RKO (cell line): ENCODE measurements at regions not wholly inside any gene's neighbourhood (a gene's known extent, or its start where the extent isn't known, plus 50 kb on each side); places are given as distances from the start of the nearest gene placed in this dataset.
"Not testable (repeated sequence)": the region's sequence is repeated elsewhere in the genome, so short reads cannot be mapped to it uniquely, and the experiment has no call there.

Experiments
- DNase-seq: peaks from one replicate; pipeline ENCODE4 v3.0.0-alpha.2; 2016; ENCODE audit warnings: low spot score

- DNase-seq, result no peak
Observed at GRCh38 chr9:86491468-86492266, 137.5 kb upstream of the TUT7 start.

DNA sequence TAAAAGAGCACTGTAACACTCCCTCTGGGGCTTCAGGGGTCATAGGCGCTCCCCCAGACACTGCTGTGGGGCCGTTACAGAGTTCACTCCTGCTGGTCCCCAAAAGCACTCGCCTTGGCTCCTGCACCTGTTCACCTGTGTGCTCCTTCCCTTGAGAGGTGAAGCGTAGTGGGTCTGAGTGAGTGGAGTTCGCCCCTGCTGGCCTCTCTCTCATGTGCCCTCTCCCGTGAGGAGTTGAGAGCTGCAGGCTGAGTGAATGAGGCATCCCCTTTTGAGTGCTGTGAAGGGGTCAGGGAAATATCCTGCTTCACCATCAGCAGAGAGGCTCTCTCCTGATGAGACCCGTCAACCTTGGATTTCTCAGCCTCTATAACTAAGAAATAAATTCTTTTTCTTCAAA lies 134.6 kb upstream of the TUT7 start:
- no peak for DNase-seq

DNA sequence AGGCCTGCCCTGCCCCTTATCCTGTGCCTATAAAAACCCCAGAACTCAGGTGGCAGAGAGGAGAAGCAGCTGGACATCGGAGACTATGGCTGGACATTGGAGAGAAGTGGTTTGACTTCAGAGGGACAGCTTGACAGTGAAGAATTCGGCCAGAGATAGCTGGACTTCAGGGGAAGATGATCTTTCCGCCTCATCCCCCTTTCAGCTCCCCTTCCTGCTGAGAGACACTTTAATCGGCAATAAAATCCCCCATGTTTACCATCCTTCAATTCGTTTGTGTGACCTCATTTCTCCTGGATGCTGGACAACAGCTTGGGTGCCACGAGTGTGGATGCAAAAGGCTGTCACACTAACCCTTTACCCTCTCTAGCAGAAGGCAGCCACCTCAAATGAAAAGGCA lies 134.1 kb upstream of the TUT7 start:
- DNase-seq, result no peak

- DNase-seq, result no peak
Observed at GRCh38 chr9:86487838-86488233, 133.6 kb upstream of the TUT7 start.

DNA sequence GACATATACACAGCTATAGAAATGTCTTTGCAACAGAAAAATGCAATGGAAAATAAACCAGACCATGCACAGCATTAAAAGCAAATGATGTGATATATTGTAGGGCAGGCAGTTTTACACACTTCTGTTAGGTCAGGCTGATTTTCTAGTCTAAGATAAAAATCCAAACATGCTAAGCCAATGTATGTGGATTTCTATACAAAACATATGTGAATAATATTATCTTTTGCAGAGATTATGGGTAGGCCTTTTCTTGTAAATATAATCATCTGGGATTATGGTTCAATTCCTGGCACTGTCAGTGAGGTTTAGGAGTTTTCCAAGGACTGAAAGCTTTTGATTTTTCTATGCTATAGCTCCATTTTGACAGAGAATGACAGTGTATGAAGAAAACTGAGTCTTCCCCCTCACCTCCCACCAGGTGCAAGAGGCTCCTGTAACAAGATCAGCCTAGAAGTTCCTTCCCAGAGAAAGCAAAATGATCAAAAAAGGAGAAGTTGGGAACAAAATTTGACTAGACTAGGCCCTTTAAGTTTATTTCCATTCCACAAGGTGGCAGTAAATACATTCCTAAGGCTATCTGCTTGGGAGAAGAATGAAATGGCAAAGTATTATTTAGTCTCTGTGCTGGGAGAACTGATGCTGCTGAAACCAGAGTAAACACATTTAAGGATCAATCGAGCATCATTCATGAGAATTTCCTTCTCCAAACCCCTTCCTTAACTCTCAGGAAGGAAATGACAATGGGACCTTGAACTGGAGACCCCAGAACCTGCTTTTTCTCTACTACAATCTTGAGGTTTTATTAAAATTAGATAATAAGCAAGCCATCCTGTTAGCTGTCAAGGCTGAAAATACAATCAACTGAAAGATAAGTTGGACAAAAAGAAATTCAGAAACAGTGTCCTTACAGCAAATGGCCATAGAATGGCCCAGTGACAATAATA lies 133.0 kb upstream of the TUT7 start:
- peak; percentile 76 for DNase-seq

- peak; percentile 25 for DNase-seq
Observed at GRCh38 chr9:86485359-86485758, 131.1 kb upstream of the TUT7 start.

DNA sequence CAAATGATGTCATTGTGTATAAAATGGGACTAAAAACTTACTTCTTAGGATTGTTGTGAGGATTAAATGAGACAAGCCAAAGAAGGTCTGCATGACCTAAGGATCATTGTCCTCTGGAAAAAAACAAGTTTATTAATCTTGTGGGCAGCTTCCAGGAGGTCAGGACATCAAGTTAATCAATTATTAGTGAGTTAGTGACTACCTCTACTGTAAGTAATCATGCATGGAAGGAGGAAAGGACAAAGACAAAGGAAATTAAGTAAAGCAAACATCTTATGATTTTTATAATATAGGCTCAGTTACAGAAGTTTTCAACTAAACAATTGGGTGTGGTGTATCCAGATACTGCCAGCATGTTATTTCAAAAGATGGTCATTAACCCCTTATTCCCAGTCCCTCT lies 129.3 kb upstream of the TUT7 start:
- no peak for DNase-seq

DNA sequence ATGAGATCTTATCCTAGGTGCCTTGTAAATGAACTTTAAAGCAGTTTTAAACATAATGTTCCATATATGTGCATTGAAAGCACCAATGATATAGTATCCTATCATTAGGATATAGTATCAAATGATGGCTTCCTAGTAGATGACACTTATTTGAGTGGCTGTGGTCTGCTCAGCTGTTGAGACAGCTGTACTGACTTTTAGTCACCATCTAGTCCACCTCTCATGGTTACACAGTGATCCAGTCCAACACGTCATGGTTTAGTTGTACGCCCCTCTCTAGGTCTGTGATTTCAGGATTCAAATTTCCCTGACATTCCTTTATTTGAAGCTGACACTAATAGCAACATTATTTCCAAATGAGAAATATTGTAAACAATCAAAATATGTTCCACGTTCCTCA lies 127.3 kb upstream of the TUT7 start:
- no peak for DNase-seq

DNA sequence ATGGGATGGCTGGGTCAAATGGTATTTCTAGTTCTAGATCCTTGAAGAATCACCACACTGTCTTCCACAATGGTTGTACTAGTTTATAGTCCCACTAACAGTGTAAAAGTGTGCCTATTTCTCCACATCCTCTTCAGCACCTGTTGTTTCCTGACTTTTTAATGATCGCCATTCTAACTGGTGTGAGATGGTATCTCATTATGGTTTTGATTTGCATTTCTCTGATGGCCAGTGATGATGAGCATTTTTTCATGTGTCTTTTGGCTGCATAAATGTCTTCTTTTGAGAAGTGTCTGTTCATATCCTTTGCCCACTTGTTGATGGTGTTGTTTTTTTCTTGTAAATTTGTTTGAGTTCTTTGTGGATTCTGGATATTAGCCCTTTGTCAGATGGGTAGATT lies 121.0 kb upstream of the TUT7 start:
- not testable (repeated sequence) for DNase-seq

DNA sequence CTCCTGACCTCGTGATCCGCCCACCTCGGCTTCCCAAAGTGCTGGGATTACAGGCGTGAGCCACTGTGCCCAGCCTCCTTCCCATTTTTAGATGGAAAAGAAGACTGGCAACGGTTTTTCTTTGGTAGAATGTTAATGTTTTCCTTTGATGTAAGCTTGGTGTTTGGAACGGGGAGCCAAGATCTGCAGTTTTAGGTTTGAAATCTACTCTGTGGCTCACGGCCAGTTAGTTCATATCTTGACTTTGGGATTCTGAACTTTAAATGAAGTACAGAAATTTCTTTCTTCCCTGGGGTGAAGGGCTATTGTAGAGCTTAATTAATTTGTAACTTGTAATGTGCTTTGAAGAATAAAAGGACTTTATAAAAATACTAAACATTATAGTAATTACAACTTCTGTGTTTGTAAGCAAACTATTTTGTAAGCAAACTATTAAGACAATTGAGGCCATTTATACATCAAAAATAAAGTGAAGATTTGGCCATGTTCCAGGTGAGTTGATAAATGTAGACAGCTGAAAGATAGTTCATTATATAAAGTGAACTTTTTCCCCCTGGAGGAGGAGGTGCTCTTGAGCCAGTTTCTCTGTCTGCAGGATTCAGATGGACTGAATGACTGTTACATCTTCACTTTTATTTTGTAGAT lies 117.1 kb upstream of the TUT7 start:
- no peak for DNase-seq

DNA sequence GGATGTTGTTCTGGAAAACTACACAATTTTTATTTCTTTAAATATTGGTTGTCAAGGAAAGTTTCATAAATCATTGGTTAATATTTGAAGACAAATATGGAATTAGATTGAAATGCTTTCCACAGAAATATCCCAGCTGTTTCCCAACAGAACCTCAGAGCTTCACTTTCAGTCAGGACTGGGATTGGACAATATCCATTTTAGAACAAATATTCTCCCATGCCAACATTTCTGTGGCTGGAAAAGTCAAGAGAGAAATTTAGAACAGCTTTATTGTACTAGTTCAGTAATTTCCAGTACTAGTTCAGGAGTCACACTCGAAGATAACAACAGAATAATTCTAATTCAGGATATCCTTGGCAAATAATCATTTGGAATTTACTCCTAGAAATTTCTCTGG lies 116.1 kb upstream of the TUT7 start:
- no peak for DNase-seq

DNA sequence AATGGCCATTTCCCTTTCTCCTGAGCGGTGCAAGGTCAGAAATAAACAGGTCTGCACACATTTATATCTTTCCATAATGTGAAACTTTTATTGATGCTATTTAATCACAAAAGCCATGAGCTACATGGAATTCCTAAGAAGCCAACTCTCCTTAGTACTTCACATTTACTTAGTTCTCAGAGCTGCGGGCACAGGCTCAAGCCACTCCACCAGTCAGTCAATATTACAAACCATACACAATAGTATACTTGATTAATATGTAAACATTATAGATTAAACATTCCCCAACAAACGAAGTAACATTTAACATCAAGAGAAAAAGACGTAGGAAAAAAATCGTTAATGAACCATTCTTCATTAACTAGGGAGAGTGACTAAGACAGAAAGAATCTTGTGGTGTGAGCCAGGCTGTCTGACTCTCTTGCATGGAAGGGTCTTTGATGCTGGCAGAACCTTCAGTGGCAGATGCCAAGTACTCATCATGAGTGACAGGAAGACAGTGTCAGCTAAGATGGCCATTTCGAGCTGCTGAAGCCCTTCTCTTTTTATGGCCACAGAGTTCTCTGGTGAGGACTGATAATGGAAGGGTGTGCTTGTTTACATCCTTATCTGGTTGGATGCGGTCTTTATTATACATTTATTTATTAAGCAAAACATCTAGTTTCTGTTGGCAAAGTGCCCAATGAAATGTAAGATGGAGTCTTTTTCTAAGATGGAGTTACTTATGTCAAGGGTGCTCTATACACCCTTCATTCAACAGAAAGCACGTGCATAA lies 115.5 kb upstream of the TUT7 start:
- peak; percentile 24 for DNase-seq

GRCh38 chr9:86464242-86464641 lies 110.0 kb upstream of the TUT7 start:
- DNase-seq, result no peak

- no peak for DNase-seq
Observed at GRCh38 chr9:86460216-86461002, 106.2 kb upstream of the TUT7 start.

- DNase-seq, result no peak
Observed at GRCh38 chr9:86459599-86460155, 105.5 kb upstream of the TUT7 start.

- DNase-seq, result no peak
Observed at GRCh38 chr9:86459191-86459590, 105.0 kb upstream of the TUT7 start.

GRCh38 chr9:86458191-86458855 lies 104.1 kb upstream of the TUT7 start:
- no peak for DNase-seq

- DNase-seq, result no peak
Observed at GRCh38 chr9:86456416-86456815, 102.2 kb upstream of the TUT7 start.

- DNase-seq, result no peak
Observed at GRCh38 chr9:86454701-86455615, 100.7 kb upstream of the TUT7 start.
